CD14-positive monocyte (primary cell): ENCODE measurements at regions not wholly inside any gene's neighbourhood (a gene's known extent, or its start where the extent isn't known, plus 50 kb on each side); places are given as distances from the start of the nearest gene placed in this dataset.
A peak's percentile ranks its signal among the peaks of the same experiment; 100 is the strongest.

Source experiments
- DNase-seq, 3 donors: peaks; one replicate each; pipeline ENCODE4 v3.0.0-alpha.2; 2011 to 2022
- H2AFZ ChIP-seq: 2 replicates; pipeline ENCODE4 v1.6.0; 2012; ENCODE audit warnings: mild to moderate bottlenecking, low read depth, low read length, inconsistent platforms; ENCODE audit not compliant: insufficient read depth, poor library complexity, severe bottlenecking
- H3K27ac ChIP-seq, 2 donors: 1 replicate in 1 of 2; 2 replicates in 1 of 2; pipeline ENCODE4 v1.5.1; 2012 to 2013; ENCODE audit warnings: low read length in 2 of 2, control low read depth in 1 of 2, inconsistent platforms in 1 of 2, low read depth in 1 of 2, mild to moderate bottlenecking in 1 of 2
- H3K27me3 ChIP-seq, 2 donors: one replicate each; pipeline versions ENCODE4 v1.6.0 to v1.6.1; 2011 to 2013; ENCODE audit warnings: low read length in 2 of 2; ENCODE audit not compliant: control insufficient read depth in 2 of 2, insufficient read depth in 2 of 2
- H3K36me3 ChIP-seq, 2 donors: replicated peaks in 1 of 2; 1 replicate in 1 of 2; 2 replicates in 1 of 2; pipeline versions ENCODE4 v1.5.1 to v1.6.1; 2012 to 2013; ENCODE audit warnings: low read length in 2 of 2, control low read depth in 1 of 2, inconsistent platforms in 1 of 2, mild to moderate bottlenecking in 1 of 2; ENCODE audit not compliant: insufficient read depth in 2 of 2, control insufficient read depth in 1 of 2
- H3K4me1 ChIP-seq, 2 donors: 1 replicate in 1 of 2; 2 replicates in 1 of 2; pipeline versions ENCODE4 v1.5.1 to v1.6.1; 2012 to 2013; ENCODE audit warnings: low read length in 2 of 2, control low read depth in 1 of 2, inconsistent platforms in 1 of 2, mild to moderate bottlenecking in 1 of 2, moderate library complexity in 1 of 2; ENCODE audit not compliant: insufficient read depth in 2 of 2, control insufficient read depth in 1 of 2
- H3K4me2 ChIP-seq: replicated peaks from 2 replicates; pipeline ENCODE3; 2012; ENCODE audit warnings: low read length, moderate library complexity, mild to moderate bottlenecking; ENCODE audit not compliant: poor library complexity, severe bottlenecking; ENCODE audit errors: extremely low read depth
- H3K4me3 ChIP-seq, 3 experiments: fragments of 200-600 bp in 1 of 3; sonication (generic) in 1 of 3; replicated peaks in 1 of 3; 1 replicate in 2 of 3; 2 replicates in 1 of 3; pipeline ENCODE4 v1.5.1; 2011 to 2013; ENCODE audit warnings: low read length in 3 of 3, mild to moderate bottlenecking in 3 of 3, control low read depth in 2 of 3, low read depth in 2 of 3, inconsistent platforms in 1 of 3, moderate library complexity in 1 of 3
- H3K79me2 ChIP-seq: 2 replicates; pipeline ENCODE4 v1.6.0; 2012; ENCODE audit warnings: mild to moderate bottlenecking, control low read depth, inconsistent platforms, low read length, moderate library complexity; ENCODE audit not compliant: insufficient read depth
- H3K9ac ChIP-seq: 2 replicates; pipeline ENCODE4 v1.6.0; 2017; ENCODE audit warnings: low read length, mild to moderate bottlenecking; ENCODE audit not compliant: insufficient read depth, poor library complexity, severe bottlenecking
- H3K9me3 ChIP-seq, 2 donors: replicated peaks in 1 of 2; 1 replicate in 1 of 2; 2 replicates in 1 of 2; pipeline versions ENCODE4 v1.5.1 to v1.6.1; 2012 to 2013; ENCODE audit warnings: low read length in 2 of 2, control low read depth in 1 of 2; ENCODE audit not compliant: control insufficient read depth in 1 of 2, insufficient read depth in 1 of 2
- H4K20me1 ChIP-seq: 2 replicates; pipeline ENCODE4 v1.6.0; 2012; ENCODE audit warnings: mild to moderate bottlenecking, low read length, control low read depth, moderate library complexity; ENCODE audit not compliant: insufficient read depth
- H3K27ac Mint-ChIP-seq, 7 donors: one replicate each; pipeline ENCODE4 v1.8.0; 2020; ENCODE audit warnings: mild to moderate bottlenecking in 7 of 7, mixed read lengths in 7 of 7, moderate library complexity in 6 of 7, inconsistent platforms in 2 of 7
- H3K27me3 Mint-ChIP-seq, 3 donors: one replicate each; pipeline ENCODE4 v1.8.0; 2021 to 2022; ENCODE audit warnings: low read depth in 3 of 3, mild to moderate bottlenecking in 3 of 3, mixed read lengths in 3 of 3, moderate library complexity in 3 of 3, inconsistent platforms in 1 of 3
- H3K36me3 Mint-ChIP-seq, 2 donors: one replicate each; pipeline ENCODE4 v1.8.0; 2020; ENCODE audit warnings: mixed read lengths in 2 of 2, inconsistent platforms in 1 of 2, mild to moderate bottlenecking in 1 of 2
- H3K4me1 Mint-ChIP-seq: one replicate; pipeline ENCODE4 v1.8.0; 2020; ENCODE audit warnings: mild to moderate bottlenecking, mixed read lengths
- H3K4me3 Mint-ChIP-seq, 2 donors: one replicate each; pipeline ENCODE4 v1.8.0; 2020; ENCODE audit warnings: mild to moderate bottlenecking in 2 of 2, mixed read lengths in 2 of 2, moderate library complexity in 1 of 2
- H3K9me3 Mint-ChIP-seq, 7 donors: one replicate each; pipeline ENCODE4 v1.8.0; 2020 to 2022; ENCODE audit warnings: mixed read lengths in 7 of 7, mild to moderate bottlenecking in 6 of 7, moderate library complexity in 6 of 7, inconsistent platforms in 2 of 7
- CTCF ChIP-seq: fragments of 200-600 bp; IDR thresholded peaks from one replicate; pipeline ENCODE4 v1.8.0; 2022; ENCODE audit warnings: antibody characterized with exemption, mild to moderate bottlenecking
- WGBS: methylation state at CpG from one replicate; pipeline ENCODE4 v1.1.5; 2013; ENCODE audit warnings: missing lambda C conversion rate; ENCODE audit not compliant: insufficient coverage; 5-methylcytosine and 5-hydroxymethylcytosine counted together
- intact Hi-C, 2 donors: fragments of 100-400 bp; cut with micrococcal nuclease; formaldehyde crosslinking; loops; one replicate each; pipeline versions ENCODE4 v1.15.0 to v1.15.1; 2023

GRCh38 chr22:49331878-49332277, 495.8 kb downstream of the BRD1 start:
- Histone ChIP-seq H3K4me3 (no peak overlapping the region), H3K4me1 (no peaks in the 10 kb centered on the region), H3K27me3 (no peaks in the 10 kb centered on the region), H3K4me2 (no peak overlapping the region), H3K36me3 (no peaks in the 10 kb centered on the region), H3K9me3 (peaks cover 0 to 17% of the 10 kb centered on the region in 2 donors), H4K20me1 (no peaks in the 10 kb centered on the region), H3K27ac (no peak overlapping the region), H3K79me2 (no peaks in the 10 kb centered on the region), H2AFZ (no peak overlapping the region), H3K9ac (no peak overlapping the region)
- no peaks in the 10 kb centered on the region for H3K36me3 Mint-ChIP-seq
- intact Hi-C loops = no loop called here
- WGBS = 87% methylated on average over 9 of the region's 10 CpGs
- H3K4me1 Mint-ChIP-seq = no peaks in the 10 kb centered on the region
- H3K4me3 Mint-ChIP-seq = no peak overlapping the region
- H3K27ac Mint-ChIP-seq = peak overlapping the region in 1 of 7 donors; percentile 3
- DNase-seq = no peak
- H3K27me3 Mint-ChIP-seq = peaks cover 0 to 5% (median 2%) of the 10 kb centered on the region in 3 donors
- peaks cover 6 to 17% (median 11%) of the 10 kb centered on the region in 7 donors for H3K9me3 Mint-ChIP-seq
- TF ChIP-seq CTCF = no peak

GRCh38 chr22:49331223-49331815, 496.4 kb downstream of the BRD1 start:
- H3K27ac ChIP-seq = no peak overlapping the region
- Mint-ChIP-seq H3K9me3 (peaks cover 6 to 17% (median 11%) of the 10 kb centered on the region in 7 donors), H3K4me1 (no peaks in the 10 kb centered on the region), H3K27me3 (peaks cover 0 to 5% (median 2%) of the 10 kb centered on the region in 3 donors), H3K36me3 (no peaks in the 10 kb centered on the region), H3K4me3 (no peak overlapping the region), H3K27ac (no peak overlapping the region)
- no peak for TF ChIP-seq CTCF
- intact Hi-C loops = no loop called here
- 79% methylated on average over 10 of the region's 12 CpGs for WGBS
- H2AFZ ChIP-seq = no peak overlapping the region
- H3K9ac ChIP-seq = no peak overlapping the region
- H3K4me2 ChIP-seq = no peak overlapping the region
- DNase-seq = no peak
- no peaks in the 10 kb centered on the region for H3K36me3 ChIP-seq
- peaks cover 0 to 22% of the 10 kb centered on the region in 2 donors for H3K9me3 ChIP-seq
- H3K79me2 ChIP-seq = no peaks in the 10 kb centered on the region
- no peaks in the 10 kb centered on the region for H3K27me3 ChIP-seq
- H3K4me3 ChIP-seq = no peak overlapping the region
- H4K20me1 ChIP-seq = no peaks in the 10 kb centered on the region
- H3K4me1 ChIP-seq = no peaks in the 10 kb centered on the region
